Epithelial cell of esophagus (primary cell): ENCODE measurements at regions not wholly inside any gene's neighbourhood (a gene's known extent, or its start where the extent isn't known, plus 50 kb on each side); places are given as distances from the start of the nearest gene placed in this dataset.

Experiments used
- DNase-seq: peaks from one replicate; pipeline ENCODE4 v3.0.0; 2010; ENCODE audit warnings: low read depth
- H3K4me3 ChIP-seq: 2 replicates; pipeline ENCODE4 v1.5.1; 2011; ENCODE audit warnings: mild to moderate bottlenecking, low read length, control low read depth
- CTCF ChIP-seq: IDR thresholded peaks from 2 replicates; pipeline ENCODE4 v1.5.1; 2011; ENCODE audit warnings: low read depth, mild to moderate bottlenecking, low read length, control low read depth, inconsistent platforms; ENCODE audit not compliant: insufficient read depth; ENCODE audit errors: missing control alignments

- peak; percentile 71 for DNase-seq
- TF ChIP-seq CTCF = no peak
- H3K4me3 ChIP-seq = no peak overlapping the region
Observed at GRCh38 chr21:35113064-35113463, 64.0 kb upstream of the RUNX1 start.

GRCh38 chr21:35111321-35111930 is 62.3 kb upstream of the RUNX1 start:
- no peak overlapping the region for H3K4me3 ChIP-seq
- no peak for TF ChIP-seq CTCF
- DNase-seq = peak; percentile 54

GRCh38 chr21:35108887-35109286 is 59.8 kb upstream of the RUNX1 start:
- TF ChIP-seq CTCF = no peak
- no peak overlapping the region for H3K4me3 ChIP-seq
- no peak for DNase-seq

DNA sequence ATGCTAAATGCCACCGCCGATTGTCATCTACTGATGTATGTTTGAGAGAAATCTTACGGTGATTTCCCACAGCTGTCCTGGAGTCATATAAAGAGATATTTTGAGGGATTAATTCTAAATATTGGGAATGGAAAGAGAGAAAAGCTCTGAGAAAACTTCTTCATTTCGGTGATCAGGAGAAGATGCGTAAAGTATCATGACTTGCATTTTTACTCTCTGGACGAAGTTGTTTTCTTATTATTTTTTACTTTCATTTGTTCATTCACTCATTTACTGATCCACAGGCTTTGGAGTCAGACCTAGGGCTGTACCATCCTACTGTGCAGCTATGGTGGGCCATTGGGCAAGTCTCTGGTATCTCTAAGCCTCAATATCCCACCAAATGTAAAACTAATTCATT is 58.4 kb upstream of the RUNX1 start:
- no peak for DNase-seq
- H3K4me3 ChIP-seq = no peak overlapping the region
- no peak for TF ChIP-seq CTCF

DNA sequence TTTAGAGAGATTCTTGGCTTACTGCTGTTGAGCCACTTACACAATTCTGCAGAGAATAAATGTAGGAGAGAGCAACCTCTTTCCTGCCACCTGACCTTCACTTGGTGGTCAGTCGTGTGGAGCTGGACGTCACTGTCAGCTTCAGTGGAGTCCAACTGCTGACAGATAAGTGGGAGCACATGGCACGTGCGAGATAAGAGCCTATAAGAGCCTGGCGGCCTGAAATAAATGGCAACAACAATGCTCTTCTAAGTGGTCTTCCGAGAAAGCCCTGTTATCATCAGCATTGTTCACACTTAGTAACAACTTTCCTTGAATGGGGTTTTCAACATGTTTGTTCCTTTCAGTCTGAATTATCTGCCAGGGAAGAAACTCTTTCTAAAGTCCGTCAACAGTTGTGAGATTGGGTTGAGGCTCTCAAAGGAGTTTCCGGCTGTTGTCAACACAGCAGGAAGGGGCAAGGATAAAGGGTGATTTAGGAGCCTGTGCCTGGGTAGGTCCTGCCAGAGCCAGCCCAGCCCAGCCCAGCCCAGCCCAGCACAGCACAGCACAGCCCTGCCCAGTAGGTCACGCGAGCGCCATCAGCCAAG is 57.2 kb upstream of the RUNX1 start:
- DNase-seq = no peak
- no peak overlapping the region for H3K4me3 ChIP-seq
- TF ChIP-seq CTCF = no peak

DNA sequence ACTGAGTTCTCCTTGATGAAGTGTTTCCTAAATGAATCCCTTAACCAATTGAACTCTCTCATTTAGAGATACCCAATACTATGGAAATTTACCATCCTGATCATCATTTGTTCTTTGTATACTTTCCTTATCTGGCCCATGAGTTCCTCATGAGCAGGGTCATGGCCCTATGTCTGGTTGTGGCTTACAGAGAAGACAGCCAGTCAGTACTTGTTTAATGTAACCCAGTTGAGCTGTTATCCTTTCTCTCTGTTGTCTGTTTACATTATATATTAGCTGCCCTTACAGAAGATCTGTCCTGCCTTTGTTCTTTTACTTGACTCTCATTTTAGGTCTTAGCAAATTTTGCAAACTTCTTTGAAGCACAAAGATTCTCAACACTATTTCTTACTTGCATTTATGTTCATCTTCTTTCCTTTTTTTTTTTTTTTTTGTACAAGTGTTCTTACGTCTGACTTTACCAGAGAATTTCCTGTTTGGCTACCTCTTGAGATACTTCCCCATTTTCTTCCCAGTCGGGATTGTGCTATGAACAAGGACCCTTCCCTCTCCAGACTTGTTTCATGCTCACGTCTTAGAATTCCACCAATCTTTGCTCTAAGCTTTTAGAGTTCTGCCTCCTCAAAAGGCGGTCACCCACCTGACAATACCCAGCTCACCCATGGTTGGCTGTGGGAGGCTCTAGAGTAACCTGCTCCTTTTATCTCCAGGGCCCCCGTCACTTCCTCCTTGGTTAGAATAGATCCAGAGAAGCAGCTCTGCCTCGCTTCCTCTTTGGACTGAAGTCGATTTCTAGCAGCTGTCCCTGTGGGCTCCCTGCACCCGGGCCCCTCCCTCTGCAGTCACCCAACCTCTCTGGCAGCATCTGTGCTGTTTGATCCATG is 53.6 kb upstream of the RUNX1 start:
- DNase-seq = no peak
- H3K4me3 ChIP-seq = no peak overlapping the region
- no peak for TF ChIP-seq CTCF
